HUES6 (cell line): ENCODE measurements at regions not wholly inside any gene's neighbourhood (a gene's known extent, or its start where the extent isn't known, plus 50 kb on each side); places are given as distances from the start of the nearest gene placed in this dataset.

Experiments
- H3K27ac ChIP-seq: 2 replicates; pipeline ENCODE4 v1.7.0; 2013; ENCODE audit warnings: low read depth, mild to moderate bottlenecking, low read length, inconsistent platforms
- H3K27me3 ChIP-seq: 2 replicates; pipeline ENCODE4 v1.6.1; 2013; ENCODE audit warnings: low read length; ENCODE audit not compliant: control insufficient read depth, insufficient read depth
- H3K36me3 ChIP-seq: 2 replicates; pipeline ENCODE4 v1.6.1; 2013; ENCODE audit warnings: low read length; ENCODE audit not compliant: control insufficient read depth, insufficient read depth
- H3K4me1 ChIP-seq: 2 replicates; pipeline ENCODE4 v1.6.1; 2013; ENCODE audit warnings: low read length; ENCODE audit not compliant: control insufficient read depth, insufficient read depth
- H3K4me3 ChIP-seq: 2 replicates; pipeline ENCODE4 v1.5.1; 2013; ENCODE audit warnings: low read depth, low read length
- H3K9ac ChIP-seq: one replicate; pipeline ENCODE4 v1.6.1; 2013; ENCODE audit warnings: mild to moderate bottlenecking, low read length
- H3K9me3 ChIP-seq: 2 replicates; pipeline ENCODE4 v1.6.1; 2013; ENCODE audit warnings: low read depth, low read length; ENCODE audit not compliant: control insufficient read depth, insufficient read depth

- no peaks in the 10 kb centered on the region for H3K4me1 ChIP-seq
- H3K27ac ChIP-seq = no peak overlapping the region
- H3K4me3 ChIP-seq = no peak overlapping the region
- H3K36me3 ChIP-seq = no peaks in the 10 kb centered on the region
- no peaks in the 10 kb centered on the region for H3K27me3 ChIP-seq
- no peaks in the 10 kb centered on the region for H3K9me3 ChIP-seq
- no peak overlapping the region for H3K9ac ChIP-seq
Measured at GRCh38 chr10:55464083-55464482, 663.1 kb upstream of the PCDH15 start.

- Histone ChIP-seq H3K4me3 (no peak overlapping the region), H3K27ac (no peak overlapping the region), H3K36me3 (no peaks in the 10 kb centered on the region), H3K9ac (no peak overlapping the region), H3K4me1 (no peaks in the 10 kb centered on the region), H3K27me3 (no peaks in the 10 kb centered on the region), H3K9me3 (no peaks in the 10 kb centered on the region)
Measured at GRCh38 chr10:55460008-55460407, 659.0 kb upstream of the PCDH15 start.

- no peaks in the 10 kb centered on the region for H3K36me3 ChIP-seq
- no peak overlapping the region for H3K9ac ChIP-seq
- H3K27me3 ChIP-seq = no peaks in the 10 kb centered on the region
- no peaks in the 10 kb centered on the region for H3K4me1 ChIP-seq
- no peaks in the 10 kb centered on the region for H3K9me3 ChIP-seq
- no peak overlapping the region for H3K4me3 ChIP-seq
- H3K27ac ChIP-seq = no peak overlapping the region
Measured at GRCh38 chr10:55449981-55450380, 649.0 kb upstream of the PCDH15 start.

GRCh38 chr10:55446441-55447002 lies 645.5 kb upstream of the PCDH15 start:
- no peaks in the 10 kb centered on the region for H3K36me3 ChIP-seq
- H3K27ac ChIP-seq = no peak overlapping the region
- no peaks in the 10 kb centered on the region for H3K27me3 ChIP-seq
- no peak overlapping the region for H3K9ac ChIP-seq
- H3K4me3 ChIP-seq = no peak overlapping the region
- no peaks in the 10 kb centered on the region for H3K9me3 ChIP-seq
- H3K4me1 ChIP-seq = no peaks in the 10 kb centered on the region

GRCh38 chr10:55441777-55442176 lies 640.7 kb upstream of the PCDH15 start:
- H3K4me3 ChIP-seq = no peak overlapping the region
- H3K4me1 ChIP-seq = no peaks in the 10 kb centered on the region
- H3K9me3 ChIP-seq = no peaks in the 10 kb centered on the region
- H3K36me3 ChIP-seq = no peaks in the 10 kb centered on the region
- H3K27ac ChIP-seq = no peak overlapping the region
- H3K27me3 ChIP-seq = no peaks in the 10 kb centered on the region
- H3K9ac ChIP-seq = no peak overlapping the region

GRCh38 chr10:55426138-55426537 lies 625.1 kb upstream of the PCDH15 start:
- no peak overlapping the region for H3K4me3 ChIP-seq
- H3K36me3 ChIP-seq = no peaks in the 10 kb centered on the region
- H3K9ac ChIP-seq = no peak overlapping the region
- no peaks in the 10 kb centered on the region for H3K4me1 ChIP-seq
- no peaks in the 10 kb centered on the region for H3K9me3 ChIP-seq
- no peak overlapping the region for H3K27ac ChIP-seq
- no peaks in the 10 kb centered on the region for H3K27me3 ChIP-seq

- Histone ChIP-seq H3K27me3 (no peaks in the 10 kb centered on the region), H3K4me3 (no peak overlapping the region), H3K9me3 (no peaks in the 10 kb centered on the region), H3K9ac (no peak overlapping the region), H3K4me1 (no peaks in the 10 kb centered on the region), H3K36me3 (no peaks in the 10 kb centered on the region), H3K27ac (no peak overlapping the region)
Measured at GRCh38 chr10:55410415-55410885, 609.4 kb upstream of the PCDH15 start.

GRCh38 chr10:55404094-55404493 lies 603.1 kb upstream of the PCDH15 start:
- Histone ChIP-seq H3K9ac (no peak overlapping the region), H3K4me1 (peaks cover 9% of the 10 kb centered on the region; the same call in 1 of the 2 replicates), H3K9me3 (no peaks in the 10 kb centered on the region), H3K4me3 (no peak overlapping the region), H3K36me3 (no peaks in the 10 kb centered on the region), H3K27ac (no peak overlapping the region), H3K27me3 (no peaks in the 10 kb centered on the region)

- H3K9ac ChIP-seq = no peak overlapping the region
- H3K36me3 ChIP-seq = no peaks in the 10 kb centered on the region
- H3K27me3 ChIP-seq = no peaks in the 10 kb centered on the region
- H3K9me3 ChIP-seq = no peaks in the 10 kb centered on the region
- no peak overlapping the region for H3K4me3 ChIP-seq
- no peak overlapping the region for H3K27ac ChIP-seq
- H3K4me1 ChIP-seq = peaks cover 11% of the 10 kb centered on the region; the same call in 1 of the 2 replicates
Measured at GRCh38 chr10:55400075-55400849, 599.2 kb upstream of the PCDH15 start.

GRCh38 chr10:55398497-55398882 lies 597.5 kb upstream of the PCDH15 start:
- no peak overlapping the region for H3K27ac ChIP-seq
- H3K4me3 ChIP-seq = no peak overlapping the region
- no peaks in the 10 kb centered on the region for H3K9me3 ChIP-seq

GRCh38 chr10:55397777-55398496 lies 596.9 kb upstream of the PCDH15 start:
- no peak overlapping the region for H3K4me3 ChIP-seq
- H3K36me3 ChIP-seq = no peaks in the 10 kb centered on the region
- H3K9ac ChIP-seq = no peak overlapping the region
- H3K27me3 ChIP-seq = no peaks in the 10 kb centered on the region
- H3K4me1 ChIP-seq = peaks cover 13% of the 10 kb centered on the region; the same call in 1 of the 2 replicates
- no peak overlapping the region for H3K27ac ChIP-seq
- no peaks in the 10 kb centered on the region for H3K9me3 ChIP-seq

More at GRCh38 chr10:55398497-55398882, 597.5 kb upstream of the PCDH15 start:
- Histone ChIP-seq H3K27me3 (no peaks in the 10 kb centered on the region), H3K36me3 (no peaks in the 10 kb centered on the region), H3K4me1 (peaks cover 13% of the 10 kb centered on the region; the same call in 1 of the 2 replicates), H3K9ac (no peak overlapping the region)
